NOMO-1 treated with dmso at 0.1 percent for 144 hours (cell line): ENCODE measurements at regions not wholly inside any gene's neighbourhood (a gene's known extent, or its start where the extent isn't known, plus 50 kb on each side); places are given as distances from the start of the nearest gene placed in this dataset.

ENCODE experiments used
- DNase-seq: peaks from one replicate; lab custom pipeline; 2025; ENCODE audit not compliant: unreplicated experiment; lab: John Stamatoyannopoulos, UW

GRCh38 chrX:9147726-9148125 is 113.8 kb upstream of the FAM9B start:
- no peak for DNase-seq

- no peak for DNase-seq
Measured at GRCh38 chrX:9148615-9149399, 114.9 kb upstream of the FAM9B start.

GRCh38 chrX:9149501-9150245 is 115.7 kb upstream of the FAM9B start:
- no peak for DNase-seq

GRCh38 chrX:9151772-9152307 is 117.9 kb upstream of the FAM9B start:
- no peak for DNase-seq

- DNase-seq: no peak
Measured at GRCh38 chrX:9153300-9153699, 119.4 kb upstream of the FAM9B start.

GRCh38 chrX:9158611-9159010 is 124.7 kb upstream of the FAM9B start:
- DNase-seq: no peak

- DNase-seq: no peak
Measured at GRCh38 chrX:9160698-9161329, 126.9 kb upstream of the FAM9B start.

GRCh38 chrX:9162698-9163097 is 128.8 kb upstream of the FAM9B start:
- DNase-seq: no peak

GRCh38 chrX:9163214-9163709 is 129.3 kb upstream of the FAM9B start:
- no peak for DNase-seq

GRCh38 chrX:9164086-9164485 is 130.2 kb upstream of the FAM9B start:
- DNase-seq: no peak

- DNase-seq: no peak
Measured at GRCh38 chrX:9164533-9165426, 130.9 kb upstream of the FAM9B start.

GRCh38 chrX:9166584-9166944 is 132.6 kb upstream of the FAM9B start:
- no peak for DNase-seq

- DNase-seq: no peak
Measured at GRCh38 chrX:9171841-9172463, 138.0 kb upstream of the FAM9B start.

- DNase-seq: no peak
Measured at GRCh38 chrX:9172464-9172850, 138.5 kb upstream of the FAM9B start.

GRCh38 chrX:9180623-9181022 is 146.7 kb upstream of the FAM9B start:
- no peak for DNase-seq

GRCh38 chrX:9182041-9182440 is 148.1 kb upstream of the FAM9B start:
- DNase-seq: no peak

- no peak for DNase-seq
Measured at GRCh38 chrX:9183481-9183880, 149.6 kb upstream of the FAM9B start.

GRCh38 chrX:9184211-9184610 is 150.3 kb upstream of the FAM9B start:
- no peak for DNase-seq

GRCh38 chrX:9188117-9188516 is 154.2 kb upstream of the FAM9B start:
- DNase-seq: no peak

- DNase-seq: no peak
Measured at GRCh38 chrX:9189286-9189685, 155.4 kb upstream of the FAM9B start.
